ENCODE measurements at regions not wholly inside any gene's neighbourhood (a gene's known extent, or its start where the extent isn't known, plus 50 kb on each side); places are given as distances from the start of the nearest gene placed in this dataset.

GRCh38 chr3:106214641-106215040 lies 345.8 kb upstream of the CBLB start:
- no peaks in the 10 kb centered on the region for H3K79me2 ChIP-seq (ENCODE audit: low read depth)
- H3K27ac ChIP-seq = no peak overlapping the region
- H3K4me1 ChIP-seq = no peaks in the 10 kb centered on the region
- Mint-ChIP-seq H3K36me3 (no peaks in the 10 kb centered on the region), H3K4me3 (no peak overlapping the region), H3K9me3 (peaks cover 10% of the 10 kb centered on the region), H3K4me1 (no peaks in the 10 kb centered on the region), H3K27ac (no peak overlapping the region), H3K27me3 (ENCODE audit: insufficient read depth, low read depth) (no peaks in the 10 kb centered on the region)
- H3K27me3 ChIP-seq = no peaks in the 10 kb centered on the region
- H3K9me3 ChIP-seq (ENCODE audit: low read depth) = no peaks in the 10 kb centered on the region
- DNase-seq (ENCODE audit: low spot score) = no peak
- no peaks in the 10 kb centered on the region for H3K36me3 ChIP-seq
- no peak overlapping the region for H3K4me2 ChIP-seq
- no peaks in the 10 kb centered on the region for H3F3A ChIP-seq (ENCODE audit: low read depth)
- TF ChIP-seq EZH2 (IDR thresholded peaks at IDR 0.05) (no peak), EZH2phosphoT487 (IDR thresholded peaks at IDR 0.05) (no peak), CTCF (IDR thresholded peaks at IDR 0.05) (no peak)
- peak overlapping the region; percentile 52 for H2AFZ ChIP-seq (replicated peaks)
- H3K9ac ChIP-seq = no peak overlapping the region
- no peak overlapping the region for H3K4me3 ChIP-seq
- H4K20me1 ChIP-seq (ENCODE audit: low read depth) = no peaks in the 10 kb centered on the region

DNA sequence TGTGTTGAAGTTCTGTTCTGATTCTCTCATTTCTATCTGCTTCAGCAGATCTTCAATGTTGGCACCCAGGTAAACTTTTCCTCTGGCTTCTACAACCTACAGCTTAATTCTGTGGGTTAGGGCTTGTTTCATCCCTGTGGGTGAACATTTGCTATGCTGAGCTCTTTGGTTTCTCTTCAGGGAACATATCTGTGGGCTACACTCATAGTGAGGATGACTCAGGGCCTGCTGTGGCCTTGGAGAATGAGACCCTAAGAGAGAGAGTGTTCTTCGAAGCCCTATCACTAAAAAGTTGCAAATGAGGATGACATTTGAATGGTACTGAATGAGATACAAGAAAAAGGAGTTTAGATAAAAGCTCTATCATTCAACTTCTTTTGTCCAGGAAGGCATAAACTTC lies 346.2 kb upstream of the CBLB start:
- no peak for DNase-seq (ENCODE audit: low spot score)
- H3K27ac Mint-ChIP-seq = no peak overlapping the region
- Histone ChIP-seq H3K79me2 (ENCODE audit: low read depth) (no peaks in the 10 kb centered on the region), H3K4me2 (no peak overlapping the region), H3K4me3 (no peak overlapping the region), H3F3A (ENCODE audit: low read depth) (no peaks in the 10 kb centered on the region), H3K9ac (no peak overlapping the region), H3K36me3 (no peaks in the 10 kb centered on the region), H3K9me3 (ENCODE audit: low read depth) (no peaks in the 10 kb centered on the region), H2AFZ (replicated peaks) (peak overlapping the region; percentile 52), H3K27me3 (no peaks in the 10 kb centered on the region), H4K20me1 (ENCODE audit: low read depth) (no peaks in the 10 kb centered on the region), H3K27ac (no peak overlapping the region), H3K4me1 (no peaks in the 10 kb centered on the region)
- peaks cover 12% of the 10 kb centered on the region for H3K9me3 Mint-ChIP-seq
- no peaks in the 10 kb centered on the region for H3K36me3 Mint-ChIP-seq
- H3K27me3 Mint-ChIP-seq (ENCODE audit: insufficient read depth, low read depth) = no peaks in the 10 kb centered on the region
- no peak overlapping the region for H3K4me3 Mint-ChIP-seq
- TF ChIP-seq EZH2 (IDR thresholded peaks at IDR 0.05) (no peak), EZH2phosphoT487 (IDR thresholded peaks at IDR 0.05) (no peak), CTCF (IDR thresholded peaks at IDR 0.05) (no peak)
- no peaks in the 10 kb centered on the region for H3K4me1 Mint-ChIP-seq

DNA sequence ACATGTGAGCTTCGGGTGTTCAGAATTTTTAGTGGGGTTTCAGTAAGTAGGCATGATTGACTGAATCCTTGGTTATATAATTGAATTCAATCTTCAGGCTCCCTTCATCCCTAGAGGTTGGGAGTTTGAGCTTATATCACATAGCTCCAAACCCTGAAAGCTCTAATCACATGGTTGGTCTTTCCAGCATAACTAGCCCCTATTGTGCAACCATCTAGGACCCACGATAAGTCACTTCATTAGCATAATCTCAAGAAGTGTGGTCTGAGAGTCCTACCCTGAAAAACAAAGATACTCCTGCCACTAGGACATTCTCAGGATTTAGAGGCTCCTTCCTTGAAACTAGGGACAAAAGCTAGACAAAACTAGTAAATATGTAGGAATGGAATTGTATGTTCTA lies 348.9 kb upstream of the CBLB start:
- Mint-ChIP-seq H3K4me3 (no peak overlapping the region), H3K27ac (no peak overlapping the region), H3K27me3 (ENCODE audit: insufficient read depth, low read depth) (no peaks in the 10 kb centered on the region), H3K9me3 (peaks cover 31% of the 10 kb centered on the region), H3K4me1 (no peaks in the 10 kb centered on the region), H3K36me3 (no peaks in the 10 kb centered on the region)
- H3K4me2 ChIP-seq = no peak overlapping the region
- no peaks in the 10 kb centered on the region for H3K4me1 ChIP-seq
- no peak for DNase-seq (ENCODE audit: low spot score)
- no peaks in the 10 kb centered on the region for H3K27me3 ChIP-seq
- H2AFZ ChIP-seq (replicated peaks) = no peak overlapping the region
- no peak overlapping the region for H3K4me3 ChIP-seq
- H4K20me1 ChIP-seq (ENCODE audit: low read depth) = no peaks in the 10 kb centered on the region
- no peaks in the 10 kb centered on the region for H3F3A ChIP-seq (ENCODE audit: low read depth)
- H3K9me3 ChIP-seq (ENCODE audit: low read depth) = no peaks in the 10 kb centered on the region
- H3K9ac ChIP-seq = no peak overlapping the region
- H3K27ac ChIP-seq = no peak overlapping the region
- H3K36me3 ChIP-seq = no peaks in the 10 kb centered on the region
- H3K79me2 ChIP-seq (ENCODE audit: low read depth) = no peaks in the 10 kb centered on the region
- TF ChIP-seq EZH2phosphoT487 (IDR thresholded peaks at IDR 0.05) = no peak
- TF ChIP-seq EZH2 (IDR thresholded peaks at IDR 0.05) = no peak
- no peak for TF ChIP-seq CTCF (IDR thresholded peaks at IDR 0.05)

GRCh38 chr3:106227068-106227467 lies 358.3 kb upstream of the CBLB start:
- Histone ChIP-seq H3K4me1 (no peaks in the 10 kb centered on the region), H3K4me2 (no peak overlapping the region), H3K4me3 (no peak overlapping the region), H3K27me3 (no peaks in the 10 kb centered on the region), H2AFZ (replicated peaks) (no peak overlapping the region), H3K27ac (no peak overlapping the region), H3K36me3 (no peaks in the 10 kb centered on the region), H3K9me3 (ENCODE audit: low read depth) (no peaks in the 10 kb centered on the region), H3K79me2 (ENCODE audit: low read depth) (no peaks in the 10 kb centered on the region), H4K20me1 (ENCODE audit: low read depth) (no peaks in the 10 kb centered on the region), H3K9ac (no peak overlapping the region), H3F3A (ENCODE audit: low read depth) (no peaks in the 10 kb centered on the region)
- DNase-seq (ENCODE audit: low spot score) = no peak
- no peaks in the 10 kb centered on the region for H3K4me1 Mint-ChIP-seq
- H3K27ac Mint-ChIP-seq = no peak overlapping the region
- H3K27me3 Mint-ChIP-seq (ENCODE audit: insufficient read depth, low read depth) = peaks cover 4% of the 10 kb centered on the region
- TF ChIP-seq EZH2phosphoT487 (IDR thresholded peaks at IDR 0.05) (no peak), CTCF (IDR thresholded peaks at IDR 0.05) (no peak), EZH2 (IDR thresholded peaks at IDR 0.05) (no peak)
- H3K4me3 Mint-ChIP-seq = no peak overlapping the region
- peaks cover 15% of the 10 kb centered on the region for H3K9me3 Mint-ChIP-seq
- no peaks in the 10 kb centered on the region for H3K36me3 Mint-ChIP-seq

Data from neural progenitor cell (in vitro differentiated cells).